ENCODE measurements at regions not wholly inside any gene's neighbourhood (a gene's known extent, or its start where the extent isn't known, plus 50 kb on each side); places are given as distances from the start of the nearest gene placed in this dataset.

DNA sequence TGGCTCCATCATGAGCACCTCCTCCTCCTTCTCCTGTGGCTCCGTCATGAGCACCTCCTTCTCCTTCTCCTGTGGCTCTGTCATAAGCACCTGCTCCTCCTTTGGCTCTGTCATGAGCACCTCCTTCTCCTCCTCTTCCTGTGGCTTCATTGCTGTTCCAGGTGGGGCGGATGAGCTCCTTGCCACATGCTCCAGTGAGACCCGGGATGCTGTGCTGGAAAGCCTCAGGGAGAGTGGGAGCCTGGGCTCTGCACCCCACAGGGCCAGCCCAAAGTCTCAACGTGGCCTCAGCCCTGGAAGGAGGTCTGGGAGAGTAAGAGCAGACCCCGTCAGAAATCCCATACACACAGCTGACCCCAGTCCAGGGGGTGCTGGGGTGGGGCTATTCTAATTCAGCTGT is 380.7 kb downstream of the TCERG1L start:
- Histone ChIP-seq H3K14ac (ENCODE audit: insufficient read depth, low read length) (no peak overlapping the region), H3K4ac (ENCODE audit: low read depth, low read length) (no peak overlapping the region), H2BK15ac (ENCODE audit: low read depth, low read length) (no peak overlapping the region), H3K79me2 (ENCODE audit: insufficient read depth, low read length) (no peaks in the 10 kb centered on the region), H2BK5ac (ENCODE audit: insufficient read length, low read length) (no peak overlapping the region), H3K27me3 (ENCODE audit: insufficient read depth, low read length) (no peaks in the 10 kb centered on the region), H4K91ac (ENCODE audit: insufficient read length, low read depth, low read length) (no peak overlapping the region), H2AK5ac (ENCODE audit: insufficient read length, low read length) (no peak overlapping the region), H3K23ac (ENCODE audit: insufficient read length, low read depth, low read length) (no peak overlapping the region), H4K5ac (ENCODE audit: insufficient read length, low read depth, low read length) (no peak overlapping the region), H2AFZ (ENCODE audit: low read length) (no peak overlapping the region), H3K79me1 (ENCODE audit: insufficient read depth, low read depth, low read length, poor library complexity, severe bottlenecking) (no peaks in the 10 kb centered on the region), H3K9ac (ENCODE audit: extremely low read depth, insufficient read length, low read length) (no peak overlapping the region), H3K18ac (ENCODE audit: insufficient read length, low read depth, low read length) (no peak overlapping the region), H2BK12ac (ENCODE audit: insufficient read length, low read depth, low read length) (no peak overlapping the region), H3K56ac (ENCODE audit: insufficient read length, low read depth, low read length) (no peak overlapping the region), H3K4me2 (ENCODE audit: insufficient read depth, insufficient read length, low read length) (no peak overlapping the region), H2BK120ac (ENCODE audit: low read depth, low read length, poor library complexity, severe bottlenecking) (no peak overlapping the region), H3K27ac (ENCODE audit: insufficient read length, low read depth, low read length) (no peak overlapping the region), H4K8ac (replicated peaks; ENCODE audit: insufficient read length, low read depth, low read length) (no peak overlapping the region), H3T11ph (ENCODE audit: low read length) (no peak overlapping the region), H3K23me2 (ENCODE audit: insufficient read length, low read depth, low read length, poor library complexity, severe bottlenecking) (no peaks in the 10 kb centered on the region), H3K9me3 (ENCODE audit: control insufficient read depth, low read depth, low read length) (no peaks in the 10 kb centered on the region), H3K4me1 (ENCODE audit: insufficient read depth, low read length) (peaks cover 12% of the 10 kb centered on the region; the same call in 1 of the 2 replicates), H4K20me1 (ENCODE audit: control insufficient read depth, insufficient read depth, insufficient read length) (no peaks in the 10 kb centered on the region), H2BK20ac (ENCODE audit: low read depth, low read length, poor library complexity, severe bottlenecking) (no peak overlapping the region)
- peaks cover 0 to 5% of the 10 kb centered on the region in 2 experiments; a peak in 2 of 5 replicates for H3K9me3 Mint-ChIP-seq
- H3K4me1 Mint-ChIP-seq = peaks cover 22 to 24% of the 10 kb centered on the region in 2 experiments
- no CpG with 5 or more reads among the region's 5 CpGs for WGBS (ENCODE audit: extremely low coverage, insufficient read length, low lambda C conversion rate)
- TF ChIP-seq, protein P1, sequence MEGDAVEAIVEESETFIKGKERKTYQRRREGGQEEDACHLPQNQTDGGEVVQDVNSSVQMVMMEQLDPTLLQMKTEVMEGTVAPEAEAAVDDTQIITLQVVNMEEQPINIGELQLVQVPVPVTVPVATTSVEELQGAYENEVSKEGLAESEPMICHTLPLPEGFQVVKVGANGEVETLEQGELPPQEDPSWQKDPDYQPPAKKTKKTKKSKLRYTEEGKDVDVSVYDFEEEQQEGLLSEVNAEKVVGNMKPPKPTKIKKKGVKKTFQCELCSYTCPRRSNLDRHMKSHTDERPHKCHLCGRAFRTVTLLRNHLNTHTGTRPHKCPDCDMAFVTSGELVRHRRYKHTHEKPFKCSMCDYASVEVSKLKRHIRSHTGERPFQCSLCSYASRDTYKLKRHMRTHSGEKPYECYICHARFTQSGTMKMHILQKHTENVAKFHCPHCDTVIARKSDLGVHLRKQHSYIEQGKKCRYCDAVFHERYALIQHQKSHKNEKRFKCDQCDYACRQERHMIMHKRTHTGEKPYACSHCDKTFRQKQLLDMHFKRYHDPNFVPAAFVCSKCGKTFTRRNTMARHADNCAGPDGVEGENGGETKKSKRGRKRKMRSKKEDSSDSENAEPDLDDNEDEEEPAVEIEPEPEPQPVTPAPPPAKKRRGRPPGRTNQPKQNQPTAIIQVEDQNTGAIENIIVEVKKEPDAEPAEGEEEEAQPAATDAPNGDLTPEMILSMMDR (conservative IDR thresholded peaks at IDR 0.05) = no peak
- DNase-seq = peak; percentile 14
- H3K27ac Mint-ChIP-seq = no peak overlapping the region
- no peak overlapping the region for H3K4me3 Mint-ChIP-seq
- peaks cover 0 to 2% (median 0%) of the 10 kb centered on the region in 3 experiments; a peak in 2 of 7 replicates for H3K36me3 Mint-ChIP-seq (ENCODE audit: insufficient read depth in 1 of 3, low read depth in 3 of 3)
- H3K27me3 Mint-ChIP-seq (ENCODE audit: low read depth) = peaks cover 38% of the 10 kb centered on the region

Measured in H9 (cell line).